Uterus (tissue), 3 donors: ENCODE measurements at regions not wholly inside any gene's neighbourhood (a gene's known extent, or its start where the extent isn't known, plus 50 kb on each side); places are given as distances from the start of the nearest gene placed in this dataset.

ENCODE experiments used
- DNase-seq, 2 donors: peaks; one replicate each; pipeline ENCODE4 v3.0.0-alpha.2; 2019 to 2020
- H3K27ac ChIP-seq, 2 donors: fragments of 200-600 bp; sonication (generic); 1 replicate in 1 of 2; 2 replicates in 1 of 2; pipeline ENCODE4 v1.5.1; 2016 to 2018
- H3K27me3 ChIP-seq, 2 donors: fragments of 200-600 bp; sonication (generic); one replicate each; pipeline ENCODE4 v1.5.1; 2018 to 2019; ENCODE audit warnings: control low read depth in 1 of 2
- H3K36me3 ChIP-seq, 2 donors: fragments of 200-600 bp; sonication (generic); one replicate each; pipeline ENCODE4 v1.5.1; 2019; ENCODE audit warnings: control low read depth in 1 of 2
- H3K4me1 ChIP-seq, 2 donors: fragments of 200-600 bp; sonication (generic); one replicate each; pipeline ENCODE4 v1.5.1; 2018 to 2019; ENCODE audit warnings: control low read depth in 1 of 2
- H3K4me3 ChIP-seq, 2 donors: fragments of 200-600 bp; sonication (generic); 1 replicate in 1 of 2; 2 replicates in 1 of 2; pipeline ENCODE4 v1.5.1; 2018 to 2019; ENCODE audit warnings: mild to moderate bottlenecking in 1 of 2
- H3K9me3 ChIP-seq, 2 donors: fragments of 200-600 bp; sonication (generic); one replicate each; pipeline ENCODE4 v1.5.1; 2019; ENCODE audit warnings: control low read depth in 1 of 2
- CTCF ChIP-seq, 4 experiments: fragments of 200-600 bp in 2 of 4; fragments of 450-650 bp in 2 of 4; sonication (generic) in 2 of 4; IDR thresholded peaks; one replicate each; pipeline ENCODE4 v1.5.1; 2016 to 2019; ENCODE audit warnings: antibody characterized with exemption in 4 of 4, mild to moderate bottlenecking in 2 of 4, moderate library complexity in 1 of 4
- POLR2A ChIP-seq, 2 donors: fragments of 450-650 bp; IDR thresholded peaks; one replicate each; pipeline ENCODE4 v1.6.1; 2016; ENCODE audit warnings: antibody characterized with exemption in 2 of 2, mild to moderate bottlenecking in 1 of 2, moderate library complexity in 1 of 2
- intact Hi-C: fragments of 100-400 bp; cut with DNase I; formaldehyde crosslinking; loops from one replicate; pipeline ENCODE4 v1.15.1; 2023; ENCODE audit warnings: low total_unique reads
- donor health status: DM: yes; HTN: yes; CAD: no.

- Histone ChIP-seq H3K36me3 (no peaks in the 10 kb centered on the region), H3K9me3 (no peaks in the 10 kb centered on the region), H3K27me3 (no peaks in the 10 kb centered on the region), H3K4me1 (no peaks in the 10 kb centered on the region), H3K27ac (no peak overlapping the region), H3K4me3 (no peak overlapping the region)
- DNase-seq, result no peak
- intact Hi-C loops, result no loop called here
- no peak for TF ChIP-seq CTCF (IDR thresholded peaks at IDR 0.05)
Observed at GRCh38 chr2:19748073-19748375, 153.8 kb downstream of the TTC32 start.

- no peak overlapping the region for H3K27ac ChIP-seq
- intact Hi-C loops, result no loop called here
- DNase-seq, result no peak
Observed at GRCh38 chr2:19747310-19748072, 154.3 kb downstream of the TTC32 start.

DNA sequence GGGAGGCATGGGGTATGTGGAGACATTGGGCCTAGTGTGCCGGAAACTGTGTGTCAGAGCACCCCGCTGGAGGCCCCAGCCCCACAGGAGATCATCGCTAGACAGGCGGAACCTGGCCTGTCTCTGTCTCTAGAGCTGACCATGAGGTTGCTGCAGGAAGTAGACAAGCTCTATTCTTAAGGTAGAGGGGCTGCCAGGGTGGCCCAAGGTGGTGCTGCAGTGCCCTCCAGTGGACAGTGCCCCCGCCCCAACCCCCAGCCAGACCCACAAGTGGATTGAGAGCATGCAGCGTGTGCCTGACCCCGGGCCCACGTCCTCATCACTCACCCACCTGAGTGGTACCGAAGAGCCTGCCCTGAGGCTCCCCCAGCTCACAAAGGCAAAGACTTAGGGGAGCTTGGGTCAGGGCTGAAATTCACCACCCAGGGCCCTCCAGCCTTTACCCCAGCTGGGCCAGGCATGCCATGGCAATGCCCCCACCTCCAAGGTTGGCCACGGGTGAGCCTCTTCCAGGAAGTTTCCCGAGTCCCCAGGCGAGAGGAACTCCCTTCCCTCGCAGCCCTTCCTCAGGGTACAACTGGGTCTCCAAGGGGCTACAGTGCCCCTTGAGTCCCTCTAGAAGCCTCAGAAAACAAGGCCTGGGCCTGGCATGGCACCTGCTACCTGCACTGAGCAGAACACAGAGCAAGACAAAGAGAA lies 155.0 kb downstream of the TTC32 start:
- no peaks in the 10 kb centered on the region for H3K4me1 ChIP-seq
- H3K27me3 ChIP-seq, result no peaks in the 10 kb centered on the region
- no peaks in the 10 kb centered on the region for H3K36me3 ChIP-seq
- no peak overlapping the region for H3K27ac ChIP-seq
- H3K9me3 ChIP-seq, result no peaks in the 10 kb centered on the region
- no peak overlapping the region for H3K4me3 ChIP-seq
- intact Hi-C loops, result no loop called here
- no peak for DNase-seq
- no peak for TF ChIP-seq POLR2A (IDR thresholded peaks at IDR 0.05)
- no peak for TF ChIP-seq CTCF (IDR thresholded peaks at IDR 0.05)

More at GRCh38 chr2:19747310-19748072, 154.3 kb downstream of the TTC32 start:
- H3K27me3 ChIP-seq, result no peaks in the 10 kb centered on the region
- no peaks in the 10 kb centered on the region for H3K36me3 ChIP-seq
- H3K4me3 ChIP-seq, result no peak overlapping the region
- H3K9me3 ChIP-seq, result no peaks in the 10 kb centered on the region
- TF ChIP-seq POLR2A (IDR thresholded peaks at IDR 0.05) (no peak), CTCF (IDR thresholded peaks at IDR 0.05) (no peak)
- no peaks in the 10 kb centered on the region for H3K4me1 ChIP-seq

DNA sequence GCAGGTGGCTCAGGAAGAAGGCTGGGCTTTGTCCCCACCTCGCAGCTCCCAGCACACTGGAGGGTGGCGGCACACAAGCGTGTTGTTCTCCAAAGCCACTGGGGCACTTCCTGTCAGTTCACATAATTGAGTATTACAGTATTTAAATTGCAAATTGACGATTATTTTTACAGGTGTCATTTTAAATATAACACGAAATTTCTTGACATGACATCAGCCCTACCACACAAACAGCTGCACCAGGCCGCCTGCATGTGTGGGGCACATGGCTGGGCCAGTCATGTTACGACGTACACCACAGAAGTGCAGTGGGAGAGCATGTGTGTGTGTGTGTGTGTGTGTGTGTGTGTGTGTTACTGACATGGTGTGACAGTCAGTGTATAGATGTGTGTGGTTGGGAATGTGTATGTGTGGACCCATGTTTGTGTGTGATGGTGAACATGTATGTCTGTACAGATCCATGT lies 155.6 kb downstream of the TTC32 start:
- H3K27ac ChIP-seq, result no peak overlapping the region
- no peak overlapping the region for H3K4me3 ChIP-seq
- TF ChIP-seq CTCF (IDR thresholded peaks at IDR 0.05) (no peak), POLR2A (IDR thresholded peaks at IDR 0.05) (no peak)
- H3K9me3 ChIP-seq, result no peaks in the 10 kb centered on the region
- H3K4me1 ChIP-seq, result no peaks in the 10 kb centered on the region
- intact Hi-C loops, result no loop called here
- no peak for DNase-seq
- no peaks in the 10 kb centered on the region for H3K36me3 ChIP-seq
- no peaks in the 10 kb centered on the region for H3K27me3 ChIP-seq

- intact Hi-C loops, result no loop called here
- H3K27ac ChIP-seq, result no peak overlapping the region
- H3K9me3 ChIP-seq, result no peaks in the 10 kb centered on the region
- TF ChIP-seq POLR2A (IDR thresholded peaks at IDR 0.05), result no peak
- no peak for TF ChIP-seq CTCF (IDR thresholded peaks at IDR 0.05)
- no peaks in the 10 kb centered on the region for H3K4me1 ChIP-seq
- no peaks in the 10 kb centered on the region for H3K27me3 ChIP-seq
- H3K4me3 ChIP-seq, result no peak overlapping the region
- DNase-seq, result no peak
- no peaks in the 10 kb centered on the region for H3K36me3 ChIP-seq
Observed at GRCh38 chr2:19745318-19746136, 156.3 kb downstream of the TTC32 start.
